ENCODE measurements at regions not wholly inside any gene's neighbourhood (a gene's known extent, or its start where the extent isn't known, plus 50 kb on each side); places are given as distances from the start of the nearest gene placed in this dataset.

DNA sequence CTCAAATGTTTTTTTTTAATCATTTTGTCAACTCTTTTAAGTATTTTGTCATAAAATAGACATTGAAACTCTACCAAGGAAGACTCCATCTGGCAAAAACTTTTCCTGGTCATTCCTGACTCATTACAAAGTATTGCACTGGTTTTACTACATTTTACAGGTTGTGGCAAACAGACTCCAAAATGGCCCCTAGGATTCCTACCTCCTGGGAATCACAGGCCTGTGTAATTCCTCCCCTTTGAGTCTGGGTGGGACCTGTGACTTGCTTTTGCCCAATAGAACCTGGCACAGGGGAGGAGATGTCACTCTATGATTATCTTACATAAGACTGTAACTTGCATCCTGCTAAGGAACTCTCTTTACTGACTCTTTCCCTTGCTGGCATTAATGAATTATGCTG is 123.6 kb upstream of the KCNJ6 start:
- TF ChIP-seq CTCF (conservative IDR thresholded peaks at IDR 0.05): no peak
- no peak overlapping the region for H3K27ac ChIP-seq

DNA sequence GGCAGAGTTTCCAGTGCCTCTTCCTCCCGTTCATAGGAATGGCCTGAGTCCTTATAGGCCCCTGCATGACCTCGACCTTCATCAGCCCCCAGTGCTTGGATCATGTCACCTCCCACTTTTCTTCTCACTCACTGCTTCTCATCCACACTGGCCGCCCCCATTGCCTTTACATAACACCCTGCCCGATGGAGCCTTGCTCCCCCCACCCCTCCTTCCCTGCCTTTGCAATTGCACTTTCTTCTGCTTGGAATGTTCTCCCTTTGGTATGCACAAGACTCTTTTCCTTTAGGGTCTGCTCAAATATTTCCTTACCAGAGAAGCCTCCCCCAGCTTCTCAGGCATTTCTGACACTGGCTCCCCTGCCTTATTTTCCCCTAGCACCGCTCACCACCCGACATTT is 125.2 kb upstream of the KCNJ6 start:
- no peak overlapping the region for H3K27ac ChIP-seq
- TF ChIP-seq CTCF (conservative IDR thresholded peaks at IDR 0.05): no peak

DNA sequence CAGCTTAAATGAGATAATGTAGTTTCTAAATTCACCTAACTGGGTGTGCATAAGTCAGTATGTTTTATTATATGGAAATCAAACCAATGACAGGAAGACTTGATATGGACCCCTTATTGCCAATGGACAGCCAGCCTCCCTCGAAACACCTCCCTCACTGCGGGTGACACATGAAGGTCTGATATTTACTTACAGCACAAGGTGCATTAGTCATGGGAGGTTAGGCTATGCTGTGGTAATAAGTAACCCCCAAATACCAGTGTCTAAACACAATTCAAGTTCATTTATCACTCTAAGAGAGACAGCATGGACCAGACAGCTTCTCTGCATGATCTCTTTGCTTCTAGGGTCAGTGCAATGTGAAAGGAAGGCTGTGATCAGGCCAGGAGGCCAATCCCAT is 126.0 kb upstream of the KCNJ6 start:
- H3K27ac ChIP-seq: no peak overlapping the region
- no peak for TF ChIP-seq CTCF (conservative IDR thresholded peaks at IDR 0.05)

DNA sequence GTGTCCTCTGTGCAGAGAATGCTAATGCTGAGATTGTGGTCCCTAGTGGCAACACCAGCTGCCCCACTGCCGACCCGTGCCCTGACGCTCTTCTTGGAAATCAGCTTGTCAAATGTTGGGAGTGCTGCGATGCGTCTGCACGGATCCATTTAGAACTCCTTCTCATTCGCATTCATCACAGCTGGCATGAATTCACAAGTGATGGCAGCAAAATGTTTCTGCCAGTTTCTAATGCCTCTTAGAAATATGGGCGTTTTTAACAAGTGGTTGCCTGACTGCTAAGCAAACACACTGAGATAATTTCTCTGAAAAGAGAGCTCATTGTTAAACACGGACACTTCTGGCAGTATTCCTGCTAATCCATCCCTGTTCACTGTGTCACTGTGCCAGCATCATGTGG is 131.9 kb upstream of the KCNJ6 start:
- no peak overlapping the region for H3K27ac ChIP-seq
- TF ChIP-seq CTCF (conservative IDR thresholded peaks at IDR 0.05): no peak

GRCh38 chr21:38054334-38054733 is 138.1 kb upstream of the KCNJ6 start:
- no peak overlapping the region for H3K27ac ChIP-seq
- no peak for TF ChIP-seq CTCF (conservative IDR thresholded peaks at IDR 0.05)

GRCh38 chr21:38056481-38056880 is 140.2 kb upstream of the KCNJ6 start:
- no peak for TF ChIP-seq CTCF (conservative IDR thresholded peaks at IDR 0.05)
- no peak overlapping the region for H3K27ac ChIP-seq

DNA sequence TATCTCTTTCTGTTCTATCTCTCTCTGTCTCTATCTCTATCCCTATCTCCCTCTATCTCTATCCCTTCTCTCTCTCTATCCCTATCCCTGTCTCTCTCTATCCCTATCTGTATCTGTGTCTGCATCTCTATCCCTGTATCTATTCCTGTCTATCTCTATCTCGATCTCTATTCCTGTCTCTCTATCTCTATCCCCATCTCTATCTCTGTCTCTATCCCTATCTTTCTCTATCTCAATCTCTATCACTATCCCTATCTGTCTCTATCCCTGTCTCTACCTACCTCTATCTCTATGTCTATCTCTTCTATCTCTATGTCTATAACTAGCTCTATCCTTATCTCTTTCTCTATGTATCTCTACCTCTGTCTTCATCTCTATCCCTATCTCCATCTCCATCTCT is 141.4 kb upstream of the KCNJ6 start:
- no peak overlapping the region for H3K27ac ChIP-seq

More for the DNA sequence above, 141.4 kb upstream of the KCNJ6 start:
- TF ChIP-seq CTCF (conservative IDR thresholded peaks at IDR 0.05): no peak
